GM21786 (cell line): ENCODE measurements at regions not wholly inside any gene's neighbourhood (a gene's known extent, or its start where the extent isn't known, plus 50 kb on each side); places are given as distances from the start of the nearest gene placed in this dataset.

Experiments
- ATAC-seq: cut with Tn5 transposase; IDR thresholded peaks from one replicate; pipeline ENCODE4 v1.9.1; 2021; ENCODE audit not compliant: unreplicated experiment

GRCh38 chr2:81703831-81704230 lies 1399.3 kb upstream of the LRRTM1 start:
- no peak for ATAC-seq

GRCh38 chr2:81692566-81692965 lies 1388.0 kb upstream of the LRRTM1 start:
- no peak for ATAC-seq

DNA sequence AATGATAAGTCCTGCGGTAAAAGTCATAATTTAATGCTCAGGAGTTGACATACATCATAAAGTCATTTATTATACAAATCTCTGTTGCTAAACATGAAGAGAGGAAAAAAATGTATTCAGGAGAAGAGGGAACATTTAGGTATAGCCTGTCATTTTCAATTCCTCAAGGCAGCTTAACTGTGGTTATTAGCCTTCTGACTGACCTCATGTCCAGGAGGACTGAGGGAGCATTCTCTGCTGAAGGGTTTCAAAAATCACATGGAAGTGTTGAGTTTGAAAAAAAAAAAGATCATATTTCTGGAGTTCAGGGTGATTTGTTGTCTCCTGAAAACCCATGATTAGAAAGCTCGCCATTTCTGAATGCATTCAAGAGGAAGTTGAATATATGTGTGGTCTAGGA lies 1371.1 kb upstream of the LRRTM1 start:
- ATAC-seq: no peak

DNA sequence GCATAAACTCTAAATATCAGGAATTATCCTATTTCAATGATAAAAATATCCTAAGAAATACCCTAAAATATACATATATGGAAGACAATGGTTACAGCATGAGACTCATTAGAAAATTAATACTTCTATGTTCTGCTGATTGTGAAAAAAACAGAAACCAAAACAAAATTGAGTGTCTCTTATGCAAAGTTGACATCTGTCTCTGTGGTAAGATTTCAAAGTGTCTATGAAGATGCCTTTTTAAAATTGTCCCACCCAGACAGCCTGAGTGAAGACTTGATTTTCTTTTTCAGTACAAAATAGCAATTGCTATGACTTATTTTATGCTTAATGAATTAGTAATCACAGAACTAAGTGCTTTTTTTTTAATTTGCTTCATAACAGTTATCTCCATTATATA lies 1368.4 kb upstream of the LRRTM1 start:
- peak; percentile 54 for ATAC-seq

DNA sequence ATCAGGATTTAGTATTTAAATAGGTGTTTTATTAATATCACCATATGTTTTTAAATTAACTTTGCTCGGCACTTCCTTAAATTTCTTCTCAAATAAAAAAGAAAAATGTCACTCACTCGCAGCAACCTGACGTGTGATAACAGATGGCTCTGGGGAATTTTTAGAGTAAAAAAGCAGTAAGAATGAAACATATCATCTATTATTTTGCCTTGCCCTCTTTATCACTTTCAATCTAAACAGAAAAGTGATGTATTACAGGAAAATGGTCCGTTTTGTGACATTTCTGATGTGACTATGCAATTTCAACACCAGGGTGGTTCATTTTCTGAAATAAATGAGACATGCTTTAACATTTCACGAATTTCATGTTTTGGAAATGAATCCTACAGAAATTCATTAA lies 1368.0 kb upstream of the LRRTM1 start:
- ATAC-seq: no peak

DNA sequence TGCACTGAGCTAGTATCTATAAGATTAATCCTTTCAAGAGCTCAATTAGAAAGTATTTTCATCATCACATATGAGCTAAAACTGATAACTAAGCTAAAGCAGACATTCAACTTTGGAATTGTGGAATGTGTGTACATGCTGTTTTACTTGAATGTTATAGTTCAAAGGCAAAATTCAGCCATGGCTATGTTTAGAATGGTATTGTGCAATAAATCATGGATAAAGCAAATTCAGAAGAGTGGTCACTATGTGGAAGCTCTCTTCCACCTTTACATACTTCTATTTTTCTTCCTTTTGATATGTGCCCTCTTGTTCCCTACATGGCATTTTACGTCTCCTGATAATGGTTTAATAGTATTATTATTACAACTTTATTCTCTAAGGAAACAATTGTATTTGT lies 1366.3 kb upstream of the LRRTM1 start:
- no peak for ATAC-seq

GRCh38 chr2:81661081-81661480 lies 1356.5 kb upstream of the LRRTM1 start:
- ATAC-seq: no peak

- no peak for ATAC-seq
These were observed 1353.7 kb upstream of the LRRTM1 start for GRCh38 chr2:81658227-81658626.

- no peak for ATAC-seq
These were observed 1345.8 kb upstream of the LRRTM1 start for GRCh38 chr2:81650048-81650971.

- ATAC-seq: no peak
These were observed 1344.3 kb upstream of the LRRTM1 start for GRCh38 chr2:81648806-81649205.

DNA sequence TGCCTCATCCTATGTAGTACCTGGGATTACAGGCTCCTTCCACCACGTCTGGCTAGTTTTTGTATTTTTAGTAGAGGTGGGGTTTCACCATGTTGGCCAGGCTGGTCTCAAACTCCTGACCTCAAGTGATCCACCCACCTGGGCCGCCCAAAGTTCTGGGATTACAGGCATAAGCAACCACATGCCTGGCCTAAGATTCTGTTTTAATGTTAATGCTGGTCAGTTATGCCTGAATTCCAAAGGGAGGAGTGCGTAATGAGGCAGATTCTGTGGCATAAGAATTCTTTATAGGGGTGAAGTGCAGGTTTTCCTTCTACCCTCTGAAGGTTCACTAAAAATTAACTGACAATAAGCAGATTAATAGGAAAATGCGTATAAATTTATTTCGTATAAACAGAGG lies 1343.8 kb upstream of the LRRTM1 start:
- ATAC-seq: no peak

DNA sequence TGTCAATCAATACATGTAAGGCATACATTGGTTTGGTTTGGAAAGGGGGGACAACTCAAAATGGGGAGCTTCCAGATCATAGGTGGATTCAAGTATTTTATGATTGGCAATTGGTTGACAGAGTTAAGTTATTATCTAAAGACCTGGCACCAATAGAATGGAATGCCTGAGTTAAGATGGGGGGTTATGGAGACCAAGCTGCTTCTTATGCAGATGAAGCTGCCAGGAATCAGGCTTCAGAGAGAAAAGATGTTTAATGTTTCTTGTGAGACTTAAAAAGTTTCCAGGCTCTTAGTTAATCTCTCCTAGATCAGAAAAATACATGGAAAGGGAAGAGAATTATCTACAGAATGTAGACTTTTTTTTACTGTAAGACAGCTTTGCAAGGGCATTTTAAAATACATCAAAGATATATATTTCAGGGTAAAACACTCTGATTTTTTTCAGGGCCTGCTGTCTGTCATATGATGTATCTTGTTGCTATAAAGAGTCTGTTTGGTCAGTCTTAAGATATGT lies 1343.2 kb upstream of the LRRTM1 start:
- ATAC-seq: no peak

GRCh38 chr2:81645745-81646301 lies 1341.3 kb upstream of the LRRTM1 start:
- ATAC-seq: no peak

DNA sequence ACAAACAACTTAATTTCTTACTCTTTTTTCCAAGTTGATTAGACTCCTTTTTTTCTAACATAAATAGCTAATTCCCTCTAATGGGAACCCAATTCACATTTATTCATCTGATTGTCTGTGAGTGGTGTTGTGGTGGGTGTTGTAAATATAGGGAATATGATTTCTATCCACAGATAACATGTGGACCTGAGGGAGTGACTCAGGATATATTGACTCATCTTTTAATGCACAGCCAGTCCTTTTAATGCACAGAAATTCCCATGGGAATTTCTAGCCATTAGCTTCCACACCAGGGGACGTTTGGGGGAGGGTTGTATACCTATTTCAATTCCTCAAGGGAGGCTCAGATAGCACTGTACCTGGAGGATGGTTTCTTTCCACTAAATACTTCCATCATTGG lies 1339.6 kb upstream of the LRRTM1 start:
- ATAC-seq: no peak

GRCh38 chr2:81624825-81625224 lies 1320.3 kb upstream of the LRRTM1 start:
- no peak for ATAC-seq

GRCh38 chr2:81600088-81600487 lies 1295.5 kb upstream of the LRRTM1 start:
- ATAC-seq: no peak

GRCh38 chr2:81598453-81598852 lies 1293.9 kb upstream of the LRRTM1 start:
- no peak for ATAC-seq

GRCh38 chr2:81589406-81589805 lies 1284.9 kb upstream of the LRRTM1 start:
- ATAC-seq: no peak

DNA sequence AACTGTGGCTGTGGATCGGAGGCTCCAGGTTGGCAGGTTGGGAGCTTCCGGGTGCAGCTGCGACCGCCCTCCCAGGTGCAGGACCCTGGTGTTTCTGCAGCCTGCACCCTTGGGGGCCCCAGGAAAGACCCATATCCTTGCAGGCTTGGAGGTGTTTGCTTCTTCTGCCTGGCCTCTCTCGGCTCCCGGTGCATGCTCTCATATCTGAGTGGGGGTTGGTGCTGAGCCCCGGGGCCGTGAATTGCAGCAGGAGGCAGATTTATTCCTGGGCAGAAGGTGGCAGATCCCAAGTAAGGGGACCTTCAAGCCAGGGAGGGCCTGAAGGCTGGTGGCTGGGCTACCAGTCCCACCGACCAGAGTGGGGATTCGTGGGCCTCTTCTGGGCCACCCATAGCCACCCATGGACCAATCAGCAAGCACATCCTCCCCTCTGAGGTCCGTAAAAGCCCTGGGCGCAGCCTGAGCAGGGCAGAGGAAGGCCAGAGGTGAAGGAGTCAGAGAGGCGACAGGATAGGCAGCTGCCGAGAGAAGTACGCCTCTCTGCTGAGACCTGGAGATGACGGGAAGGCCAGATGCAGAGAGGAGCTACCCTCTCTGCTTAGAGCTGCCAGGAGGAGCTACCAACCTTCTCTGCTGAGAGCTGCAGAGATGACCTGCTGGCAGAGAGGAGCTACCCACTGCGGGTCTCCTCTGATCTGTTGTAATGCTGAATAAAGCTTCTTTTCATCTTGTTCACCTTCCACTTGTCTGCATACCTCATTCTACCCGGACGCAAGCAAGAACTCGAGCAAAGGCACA lies 1279.0 kb upstream of the LRRTM1 start:
- no peak for ATAC-seq

DNA sequence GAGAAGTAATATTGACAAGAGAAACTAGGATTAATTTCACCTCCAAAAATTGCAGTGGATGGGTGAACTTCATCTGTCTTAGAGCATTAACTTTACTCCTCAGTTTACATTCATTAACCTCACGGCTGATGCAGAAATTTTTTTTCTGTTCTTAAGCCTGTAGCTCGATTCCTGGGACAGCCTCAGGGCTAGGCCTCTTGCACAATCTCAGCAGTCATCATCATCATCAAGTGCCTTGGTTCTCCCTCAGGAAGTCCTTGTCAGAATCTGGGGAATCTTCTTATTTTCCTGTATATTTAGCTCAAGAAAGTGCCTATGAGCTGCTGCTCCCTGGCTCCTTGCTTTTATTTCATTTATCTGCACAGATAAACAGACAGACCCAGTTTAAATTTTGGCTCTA lies 1272.2 kb upstream of the LRRTM1 start:
- no peak for ATAC-seq

- no peak for ATAC-seq
These were observed 1246.6 kb upstream of the LRRTM1 start for GRCh38 chr2:81551040-81551634.
